Body of pancreas (tissue), 4 donors: ENCODE measurements at regions not wholly inside any gene's neighbourhood (a gene's known extent, or its start where the extent isn't known, plus 50 kb on each side); places are given as distances from the start of the nearest gene placed in this dataset.

ENCODE experiments used
- POLR2A ChIP-seq, 3 donors: fragments of 450-650 bp; IDR thresholded peaks; one replicate each; pipeline ENCODE4 v1.6.1; 2016; ENCODE audit warnings: antibody characterized with exemption in 3 of 3, mild to moderate bottlenecking in 2 of 3
- TF ChIP-seq, protein P1 (sequence below), 7 experiments: fragments of 450-650 bp in 4 of 7; fragments of 200-600 bp in 3 of 7; sonication (generic) in 3 of 7; IDR thresholded peaks; one replicate each; pipeline ENCODE4 v1.5.1; 2016 to 2019; ENCODE audit warnings: antibody characterized with exemption in 7 of 7

DNA sequence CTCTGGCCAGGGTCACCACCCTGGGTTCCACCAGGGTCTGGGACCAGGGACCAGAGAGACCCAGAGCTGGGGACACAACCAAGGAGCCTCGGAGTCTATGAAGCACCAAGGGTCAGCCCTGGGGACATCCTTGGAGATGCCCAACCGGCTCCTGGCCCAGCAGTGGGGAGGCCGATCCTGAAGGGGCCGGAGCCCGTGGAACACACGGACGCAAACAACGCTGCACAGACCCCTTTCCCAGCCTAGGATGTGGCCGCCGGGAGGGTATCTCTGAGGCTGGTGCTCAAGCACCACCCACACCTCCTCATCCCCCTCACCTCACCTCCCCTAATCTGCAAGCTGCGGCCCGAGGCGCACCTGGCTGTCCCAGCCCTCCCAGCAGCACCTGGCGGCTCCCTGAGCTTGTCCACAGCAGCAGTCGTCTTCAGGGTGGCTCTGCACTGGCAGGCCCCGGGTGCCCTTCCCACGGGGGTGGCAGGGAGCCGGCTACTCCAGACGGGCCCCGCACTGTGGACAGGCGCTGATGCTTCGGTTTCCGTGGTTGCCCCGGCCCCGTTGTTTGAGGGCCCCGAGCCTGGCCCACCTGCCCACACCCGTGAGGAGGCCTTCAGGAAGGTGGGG, 146.8 kb upstream of the C14orf180 start:
- TF ChIP-seq, protein P1, sequence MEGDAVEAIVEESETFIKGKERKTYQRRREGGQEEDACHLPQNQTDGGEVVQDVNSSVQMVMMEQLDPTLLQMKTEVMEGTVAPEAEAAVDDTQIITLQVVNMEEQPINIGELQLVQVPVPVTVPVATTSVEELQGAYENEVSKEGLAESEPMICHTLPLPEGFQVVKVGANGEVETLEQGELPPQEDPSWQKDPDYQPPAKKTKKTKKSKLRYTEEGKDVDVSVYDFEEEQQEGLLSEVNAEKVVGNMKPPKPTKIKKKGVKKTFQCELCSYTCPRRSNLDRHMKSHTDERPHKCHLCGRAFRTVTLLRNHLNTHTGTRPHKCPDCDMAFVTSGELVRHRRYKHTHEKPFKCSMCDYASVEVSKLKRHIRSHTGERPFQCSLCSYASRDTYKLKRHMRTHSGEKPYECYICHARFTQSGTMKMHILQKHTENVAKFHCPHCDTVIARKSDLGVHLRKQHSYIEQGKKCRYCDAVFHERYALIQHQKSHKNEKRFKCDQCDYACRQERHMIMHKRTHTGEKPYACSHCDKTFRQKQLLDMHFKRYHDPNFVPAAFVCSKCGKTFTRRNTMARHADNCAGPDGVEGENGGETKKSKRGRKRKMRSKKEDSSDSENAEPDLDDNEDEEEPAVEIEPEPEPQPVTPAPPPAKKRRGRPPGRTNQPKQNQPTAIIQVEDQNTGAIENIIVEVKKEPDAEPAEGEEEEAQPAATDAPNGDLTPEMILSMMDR (IDR thresholded peaks at IDR 0.05) = no peak
- no peak for TF ChIP-seq POLR2A (IDR thresholded peaks at IDR 0.05)
